Prostate gland (tissue), 2 donors: ENCODE measurements at regions not wholly inside any gene's neighbourhood (a gene's known extent, or its start where the extent isn't known, plus 50 kb on each side); places are given as distances from the start of the nearest gene placed in this dataset.

ENCODE experiments used
- DNase-seq: peaks from one replicate; pipeline ENCODE4 v3.0.0-alpha.2; 2019; ENCODE audit warnings: low spot score
- H3K27ac ChIP-seq, 2 donors: fragments of 200-600 bp; sonication (generic); 2 replicates each; pipeline ENCODE4 v1.5.1; 2017 to 2019
- H3K27me3 ChIP-seq: fragments of 200-600 bp; sonication (generic); replicated peaks from 2 replicates; pipeline ENCODE4 v1.5.1; 2019; ENCODE audit not compliant: insufficient read depth
- H3K36me3 ChIP-seq, 2 donors: fragments of 200-600 bp; sonication (generic); 1 replicate in 1 of 2; 2 replicates in 1 of 2; pipeline versions ENCODE4 v1.5.1 to v1.8.1; 2017 to 2019
- H3K4me1 ChIP-seq: fragments of 200-600 bp; sonication (generic); replicated peaks from 2 replicates; pipeline ENCODE4 v1.5.1; 2019
- H3K4me3 ChIP-seq, 2 donors: fragments of 200-600 bp; sonication (generic); 2 replicates each; pipeline ENCODE4 v1.5.1; 2017 to 2019
- H3K9me3 ChIP-seq: fragments of 200-600 bp; sonication (generic); 2 replicates; pipeline ENCODE4 v1.5.1; 2017
- POLR2A ChIP-seq: fragments of 450-650 bp; IDR thresholded peaks from one replicate; pipeline ENCODE4 v1.6.1; 2016; ENCODE audit warnings: antibody characterized with exemption, mild to moderate bottlenecking
- POLR2AphosphoS5 ChIP-seq: sonication (generic); formaldehyde crosslinking; IDR thresholded peaks from one replicate; pipeline ENCODE4 v1.6.1; 2017; ENCODE audit warnings: antibody characterized with exemption
- WGBS: methylation state at CpG from one replicate; pipeline ENCODE4 v1.1.5; 2018; 5-methylcytosine and 5-hydroxymethylcytosine counted together
- intact Hi-C: fragments of 100-400 bp; cut with DNase I; formaldehyde crosslinking; loops from one replicate; pipeline ENCODE4 v1.14.2; 2022
- TF ChIP-seq, protein P1 (sequence below), 4 experiments: fragments of 200-600 bp in 2 of 4; fragments of 450-650 bp in 2 of 4; sonication (generic) in 2 of 4; IDR thresholded peaks; 1 replicate in 3 of 4; 2 replicates in 1 of 4; pipeline ENCODE4 v1.5.1; 2016 to 2019; ENCODE audit warnings: antibody characterized with exemption in 4 of 4, mild to moderate bottlenecking in 2 of 4, moderate library complexity in 2 of 4

DNA sequence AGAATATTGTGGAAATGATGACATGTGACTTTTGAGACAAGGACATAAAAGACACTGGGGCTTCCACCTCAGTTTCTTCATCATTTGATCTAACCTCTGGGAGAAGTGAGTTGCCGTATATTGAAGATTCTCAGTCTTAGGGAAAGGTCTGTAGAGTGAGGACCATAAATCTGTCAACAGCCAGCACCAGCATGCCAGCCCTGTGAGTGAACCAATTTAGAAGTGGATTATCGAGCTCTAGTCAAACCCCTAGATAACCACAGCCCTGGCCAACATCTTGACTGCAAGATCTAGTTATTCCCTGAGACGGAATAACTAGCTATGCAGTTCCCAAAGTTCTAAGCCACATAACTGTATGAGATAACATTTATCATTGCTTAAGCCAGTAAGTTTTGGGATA lies 108.8 kb upstream of the PTPRR start:
- H3K4me1 ChIP-seq: no peaks in the 10 kb centered on the region
- WGBS: 48% methylated on average over 3 of the region's 3 CpGs
- TF ChIP-seq, protein P1, sequence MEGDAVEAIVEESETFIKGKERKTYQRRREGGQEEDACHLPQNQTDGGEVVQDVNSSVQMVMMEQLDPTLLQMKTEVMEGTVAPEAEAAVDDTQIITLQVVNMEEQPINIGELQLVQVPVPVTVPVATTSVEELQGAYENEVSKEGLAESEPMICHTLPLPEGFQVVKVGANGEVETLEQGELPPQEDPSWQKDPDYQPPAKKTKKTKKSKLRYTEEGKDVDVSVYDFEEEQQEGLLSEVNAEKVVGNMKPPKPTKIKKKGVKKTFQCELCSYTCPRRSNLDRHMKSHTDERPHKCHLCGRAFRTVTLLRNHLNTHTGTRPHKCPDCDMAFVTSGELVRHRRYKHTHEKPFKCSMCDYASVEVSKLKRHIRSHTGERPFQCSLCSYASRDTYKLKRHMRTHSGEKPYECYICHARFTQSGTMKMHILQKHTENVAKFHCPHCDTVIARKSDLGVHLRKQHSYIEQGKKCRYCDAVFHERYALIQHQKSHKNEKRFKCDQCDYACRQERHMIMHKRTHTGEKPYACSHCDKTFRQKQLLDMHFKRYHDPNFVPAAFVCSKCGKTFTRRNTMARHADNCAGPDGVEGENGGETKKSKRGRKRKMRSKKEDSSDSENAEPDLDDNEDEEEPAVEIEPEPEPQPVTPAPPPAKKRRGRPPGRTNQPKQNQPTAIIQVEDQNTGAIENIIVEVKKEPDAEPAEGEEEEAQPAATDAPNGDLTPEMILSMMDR (IDR thresholded peaks at IDR 0.05): no peak
- TF ChIP-seq POLR2AphosphoS5 (no peak), POLR2A (no peak)
- no peaks in the 10 kb centered on the region for H3K36me3 ChIP-seq
- H3K27ac ChIP-seq: no peak overlapping the region
- H3K27me3 ChIP-seq: no peaks in the 10 kb centered on the region
- H3K4me3 ChIP-seq: no peak overlapping the region
- no peak for DNase-seq
- intact Hi-C loops: no loop called here
- no peaks in the 10 kb centered on the region for H3K9me3 ChIP-seq

GRCh38 chr12:71027856-71028255 lies 107.3 kb upstream of the PTPRR start:
- H3K36me3 ChIP-seq: no peaks in the 10 kb centered on the region
- intact Hi-C loops: no loop called here
- no peak for DNase-seq
- no peak overlapping the region for H3K4me3 ChIP-seq
- 76% methylated on average over 7 of the region's 7 CpGs for WGBS
- TF ChIP-seq, protein P1 (IDR thresholded peaks at IDR 0.05): no peak
- no peak for TF ChIP-seq POLR2A
- TF ChIP-seq POLR2AphosphoS5: no peak
- H3K4me1 ChIP-seq: no peaks in the 10 kb centered on the region
- no peaks in the 10 kb centered on the region for H3K9me3 ChIP-seq
- H3K27me3 ChIP-seq: no peaks in the 10 kb centered on the region
- no peak overlapping the region for H3K27ac ChIP-seq

GRCh38 chr12:71024827-71025226 lies 104.3 kb upstream of the PTPRR start:
- no peak for DNase-seq
- WGBS: 50% methylated on average over 2 of the region's 2 CpGs
- Histone ChIP-seq H3K27ac (no peak overlapping the region), H3K27me3 (no peaks in the 10 kb centered on the region), H3K4me3 (no peak overlapping the region), H3K4me1 (no peaks in the 10 kb centered on the region), H3K36me3 (no peaks in the 10 kb centered on the region), H3K9me3 (no peaks in the 10 kb centered on the region)
- intact Hi-C loops: no loop called here
- TF ChIP-seq POLR2AphosphoS5: no peak

GRCh38 chr12:71024281-71024680 lies 103.7 kb upstream of the PTPRR start:
- WGBS: 93% methylated on average over 5 of the region's 5 CpGs
- TF ChIP-seq, protein P1 (IDR thresholded peaks at IDR 0.05): no peak
- TF ChIP-seq POLR2A (no peak), POLR2AphosphoS5 (no peak)
- H3K36me3 ChIP-seq: no peaks in the 10 kb centered on the region
- H3K27me3 ChIP-seq: no peaks in the 10 kb centered on the region
- no peak for DNase-seq
- H3K9me3 ChIP-seq: no peaks in the 10 kb centered on the region
- H3K4me1 ChIP-seq: no peaks in the 10 kb centered on the region
- intact Hi-C loops: no loop called here
- no peak overlapping the region for H3K27ac ChIP-seq
- H3K4me3 ChIP-seq: no peak overlapping the region

- H3K4me1 ChIP-seq: no peaks in the 10 kb centered on the region
- DNase-seq: no peak
- TF ChIP-seq POLR2AphosphoS5 (no peak), POLR2A (no peak)
- TF ChIP-seq, protein P1 (IDR thresholded peaks at IDR 0.05): no peak
- no peaks in the 10 kb centered on the region for H3K27me3 ChIP-seq
- no peaks in the 10 kb centered on the region for H3K36me3 ChIP-seq
- no peak overlapping the region for H3K27ac ChIP-seq
- 55% methylated on average over 3 of the region's 3 CpGs for WGBS
- intact Hi-C loops: no loop called here
- no peak overlapping the region for H3K4me3 ChIP-seq
- H3K9me3 ChIP-seq: no peaks in the 10 kb centered on the region
Observed at GRCh38 chr12:71021491-71021890, 101.0 kb upstream of the PTPRR start.
